AG10803 (cell line): ENCODE measurements at regions not wholly inside any gene's neighbourhood (a gene's known extent, or its start where the extent isn't known, plus 50 kb on each side); places are given as distances from the start of the nearest gene placed in this dataset.
"Not testable (repeated sequence)": the region's sequence is repeated elsewhere in the genome, so short reads cannot be mapped to it uniquely, and the experiment has no call there.

Experiments
- DNase-seq: peaks from one replicate; pipeline ENCODE4 v3.0.0; 2010; ENCODE audit warnings: low read depth
- H3K4me3 ChIP-seq: 2 replicates; pipeline ENCODE4 v1.5.1; 2011; ENCODE audit warnings: mild to moderate bottlenecking, low read length, control low read depth
- TF ChIP-seq, protein P1 (sequence below): conservative IDR thresholded peaks from 2 replicates; pipeline ENCODE4 v1.5.1; 2011; ENCODE audit warnings: mild to moderate bottlenecking, low read length, control low read depth, inconsistent platforms

DNA sequence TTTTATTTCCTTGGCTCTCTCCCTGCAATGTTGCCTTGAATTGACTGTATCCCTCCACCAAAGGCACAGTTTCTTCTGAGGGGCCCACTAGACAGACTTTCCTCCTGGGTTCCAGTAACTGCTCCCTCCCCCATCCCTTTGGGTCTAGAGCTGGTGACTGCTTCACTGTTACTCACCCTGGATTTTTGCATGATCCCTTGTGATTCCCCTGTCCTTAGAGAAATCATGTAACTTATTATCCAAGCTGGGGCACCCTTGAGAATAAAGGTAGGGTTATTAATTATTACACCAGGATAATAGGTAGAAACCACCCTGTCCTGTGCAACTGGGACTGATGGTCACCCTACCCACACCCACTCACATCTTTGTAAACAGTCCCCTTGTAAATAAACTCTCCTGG, 67.5 kb upstream of the FYN start:
- no peak for DNase-seq

GRCh38 chr6:111941686-111942330, 68.6 kb upstream of the FYN start:
- TF ChIP-seq, protein P1, sequence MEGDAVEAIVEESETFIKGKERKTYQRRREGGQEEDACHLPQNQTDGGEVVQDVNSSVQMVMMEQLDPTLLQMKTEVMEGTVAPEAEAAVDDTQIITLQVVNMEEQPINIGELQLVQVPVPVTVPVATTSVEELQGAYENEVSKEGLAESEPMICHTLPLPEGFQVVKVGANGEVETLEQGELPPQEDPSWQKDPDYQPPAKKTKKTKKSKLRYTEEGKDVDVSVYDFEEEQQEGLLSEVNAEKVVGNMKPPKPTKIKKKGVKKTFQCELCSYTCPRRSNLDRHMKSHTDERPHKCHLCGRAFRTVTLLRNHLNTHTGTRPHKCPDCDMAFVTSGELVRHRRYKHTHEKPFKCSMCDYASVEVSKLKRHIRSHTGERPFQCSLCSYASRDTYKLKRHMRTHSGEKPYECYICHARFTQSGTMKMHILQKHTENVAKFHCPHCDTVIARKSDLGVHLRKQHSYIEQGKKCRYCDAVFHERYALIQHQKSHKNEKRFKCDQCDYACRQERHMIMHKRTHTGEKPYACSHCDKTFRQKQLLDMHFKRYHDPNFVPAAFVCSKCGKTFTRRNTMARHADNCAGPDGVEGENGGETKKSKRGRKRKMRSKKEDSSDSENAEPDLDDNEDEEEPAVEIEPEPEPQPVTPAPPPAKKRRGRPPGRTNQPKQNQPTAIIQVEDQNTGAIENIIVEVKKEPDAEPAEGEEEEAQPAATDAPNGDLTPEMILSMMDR, result no peak
- H3K4me3 ChIP-seq, result no peak overlapping the region
- DNase-seq, result peak; percentile 41

More for the DNA sequence above, 67.5 kb upstream of the FYN start:
- TF ChIP-seq, protein P1, result no peak
- H3K4me3 ChIP-seq, result no peak overlapping the region

- DNase-seq, result no peak
- H3K4me3 ChIP-seq, result no peak overlapping the region
- TF ChIP-seq, protein P1, result no peak
Measured at GRCh38 chr6:111942561-111942960, 69.3 kb upstream of the FYN start.

- no peak overlapping the region for H3K4me3 ChIP-seq
- TF ChIP-seq, protein P1, result no peak
- DNase-seq, result no peak
Measured at GRCh38 chr6:111943266-111943665, 70.0 kb upstream of the FYN start.

GRCh38 chr6:111943726-111944125, 70.5 kb upstream of the FYN start:
- DNase-seq, result no peak
- no peak overlapping the region for H3K4me3 ChIP-seq
- TF ChIP-seq, protein P1, result no peak

DNA sequence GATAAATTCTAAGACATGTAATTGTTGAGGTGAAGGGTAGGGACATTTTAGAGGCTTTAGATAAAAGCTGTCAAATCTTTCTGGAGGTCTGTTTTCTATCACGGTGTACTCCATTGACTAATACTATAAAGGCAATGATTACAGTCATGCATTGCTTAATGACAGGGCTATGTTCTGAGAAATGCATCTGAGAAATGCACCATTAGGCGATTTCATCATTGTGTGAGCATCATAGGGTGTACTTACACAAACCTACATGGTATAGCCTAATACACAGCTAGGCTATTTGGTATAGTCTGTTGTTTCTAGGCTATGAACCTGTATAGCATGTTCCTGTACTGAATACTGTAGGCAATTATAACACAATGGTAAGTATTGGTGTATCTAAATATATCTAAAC, 71.3 kb upstream of the FYN start:
- DNase-seq, result no peak
- TF ChIP-seq, protein P1, result no peak
- no peak overlapping the region for H3K4me3 ChIP-seq

DNA sequence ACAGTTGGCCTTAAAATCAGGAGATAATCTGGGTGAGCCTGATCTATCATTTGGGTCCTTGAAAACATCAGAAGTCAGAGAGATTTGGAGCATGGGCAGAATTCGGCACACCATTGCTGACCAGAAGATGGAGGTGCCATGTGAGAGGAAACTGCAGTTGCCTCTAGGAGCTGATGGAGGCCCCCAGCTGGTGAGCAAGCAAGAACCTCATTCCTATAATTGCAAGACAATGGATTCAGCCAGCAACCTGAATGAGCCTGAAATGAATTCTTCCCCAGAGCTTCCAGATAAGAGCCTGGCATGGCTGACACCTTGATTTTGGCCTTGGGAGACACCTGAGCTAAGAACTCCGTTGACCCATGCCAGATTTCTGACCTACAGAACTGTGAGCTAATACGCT, 76.3 kb upstream of the FYN start:
- DNase-seq, result no peak
- H3K4me3 ChIP-seq, result no peak overlapping the region
- TF ChIP-seq, protein P1, result no peak

- not testable (repeated sequence) for H3K4me3 ChIP-seq, DNase-seq
Measured at GRCh38 chr6:111949984-111950383, 76.7 kb upstream of the FYN start.
